ENCODE measurements at regions not wholly inside any gene's neighbourhood (a gene's known extent, or its start where the extent isn't known, plus 50 kb on each side); places are given as distances from the start of the nearest gene placed in this dataset.

- TF ChIP-seq, protein P1, sequence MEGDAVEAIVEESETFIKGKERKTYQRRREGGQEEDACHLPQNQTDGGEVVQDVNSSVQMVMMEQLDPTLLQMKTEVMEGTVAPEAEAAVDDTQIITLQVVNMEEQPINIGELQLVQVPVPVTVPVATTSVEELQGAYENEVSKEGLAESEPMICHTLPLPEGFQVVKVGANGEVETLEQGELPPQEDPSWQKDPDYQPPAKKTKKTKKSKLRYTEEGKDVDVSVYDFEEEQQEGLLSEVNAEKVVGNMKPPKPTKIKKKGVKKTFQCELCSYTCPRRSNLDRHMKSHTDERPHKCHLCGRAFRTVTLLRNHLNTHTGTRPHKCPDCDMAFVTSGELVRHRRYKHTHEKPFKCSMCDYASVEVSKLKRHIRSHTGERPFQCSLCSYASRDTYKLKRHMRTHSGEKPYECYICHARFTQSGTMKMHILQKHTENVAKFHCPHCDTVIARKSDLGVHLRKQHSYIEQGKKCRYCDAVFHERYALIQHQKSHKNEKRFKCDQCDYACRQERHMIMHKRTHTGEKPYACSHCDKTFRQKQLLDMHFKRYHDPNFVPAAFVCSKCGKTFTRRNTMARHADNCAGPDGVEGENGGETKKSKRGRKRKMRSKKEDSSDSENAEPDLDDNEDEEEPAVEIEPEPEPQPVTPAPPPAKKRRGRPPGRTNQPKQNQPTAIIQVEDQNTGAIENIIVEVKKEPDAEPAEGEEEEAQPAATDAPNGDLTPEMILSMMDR (IDR thresholded peaks at IDR 0.05): no peak
- no peak for TF ChIP-seq POLR2A (IDR thresholded peaks at IDR 0.05)
Measured at GRCh38 chr15:37793851-37794250, 140.6 kb upstream of the TMCO5A start.
